NOMO-1 (cell line): ENCODE measurements at regions not wholly inside any gene's neighbourhood (a gene's known extent, or its start where the extent isn't known, plus 50 kb on each side); places are given as distances from the start of the nearest gene placed in this dataset.
A peak's percentile ranks its signal among the peaks of the same experiment; 100 is the strongest.

Source experiments
- DNase-seq, 2 experiments: peaks; one replicate each; lab custom pipeline; 2025; ENCODE audit not compliant: unreplicated experiment in 2 of 2; lab: John Stamatoyannopoulos, UW

DNA sequence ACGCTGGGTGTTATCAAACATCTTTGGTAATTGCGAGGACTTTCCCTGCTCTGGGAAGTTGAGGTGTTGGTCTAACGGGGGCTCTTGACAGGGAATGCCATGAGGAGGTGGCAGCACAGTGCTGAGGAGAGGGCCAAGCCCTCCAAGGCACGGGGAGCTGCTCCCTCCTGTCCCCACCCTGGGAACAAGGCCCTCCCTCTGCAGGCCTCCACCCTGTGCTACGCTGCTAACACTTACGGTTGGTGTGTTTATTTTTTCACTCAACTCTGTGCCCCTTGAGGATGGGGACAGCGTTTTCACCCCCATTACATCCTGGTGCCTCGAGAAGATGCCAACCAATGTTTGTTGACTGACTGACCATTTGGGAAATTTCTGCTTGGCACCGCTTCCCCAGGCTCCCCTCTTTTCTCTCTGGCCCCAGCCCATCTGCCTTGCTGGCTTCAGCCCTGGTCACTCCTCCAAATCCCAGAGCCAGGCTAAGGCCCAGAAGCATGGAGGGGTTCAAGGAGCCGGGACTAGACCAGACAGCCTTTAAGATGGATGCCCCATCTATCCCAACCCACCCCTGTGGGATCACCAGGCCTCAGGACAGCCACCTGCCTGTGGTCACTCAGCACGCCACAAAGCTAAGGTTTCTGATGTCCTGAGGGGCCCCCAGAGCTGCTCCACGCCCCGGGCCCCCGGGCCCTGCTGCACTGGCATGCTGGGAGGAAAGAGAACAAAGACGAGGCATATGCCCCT, 125.7 kb downstream of the BARX1 start:
- no peak for DNase-seq

DNA sequence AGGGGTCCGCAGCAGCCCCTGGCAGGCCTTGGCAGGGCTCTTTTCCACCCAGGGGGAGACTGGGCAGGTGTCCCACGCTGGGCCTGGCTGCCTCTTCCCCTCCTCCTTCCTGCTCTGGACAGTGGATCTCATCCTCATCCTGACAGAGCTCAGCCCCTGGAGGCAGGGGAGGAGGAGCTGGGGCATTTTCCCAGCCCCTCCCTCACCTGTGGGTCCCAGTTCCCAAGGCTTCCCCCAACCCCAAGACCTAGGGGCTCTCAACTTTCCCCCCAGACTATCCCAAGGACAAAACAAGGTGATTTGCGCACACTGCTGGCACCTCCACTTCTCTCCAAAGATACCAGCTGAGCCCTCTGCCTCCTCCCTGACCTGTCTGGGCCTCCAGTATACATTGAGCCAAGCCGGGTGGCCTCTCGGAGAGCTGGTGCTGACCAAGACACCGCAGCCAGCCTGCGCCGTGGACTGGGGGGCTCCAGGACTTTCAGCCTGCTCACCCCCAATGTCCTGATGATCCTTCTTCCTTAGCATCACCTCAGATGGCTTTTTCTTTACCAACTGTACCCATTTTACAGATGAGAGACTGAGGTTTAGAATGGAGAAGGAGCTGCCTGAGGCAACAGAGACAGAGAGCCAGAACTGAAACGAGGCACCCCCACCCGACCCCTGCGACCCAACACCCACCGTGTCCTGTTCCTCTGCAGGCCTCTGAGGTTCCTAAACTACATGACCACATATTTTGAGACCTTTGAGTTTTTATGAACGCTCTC, 126.6 kb downstream of the BARX1 start:
- DNase-seq: no peak

DNA sequence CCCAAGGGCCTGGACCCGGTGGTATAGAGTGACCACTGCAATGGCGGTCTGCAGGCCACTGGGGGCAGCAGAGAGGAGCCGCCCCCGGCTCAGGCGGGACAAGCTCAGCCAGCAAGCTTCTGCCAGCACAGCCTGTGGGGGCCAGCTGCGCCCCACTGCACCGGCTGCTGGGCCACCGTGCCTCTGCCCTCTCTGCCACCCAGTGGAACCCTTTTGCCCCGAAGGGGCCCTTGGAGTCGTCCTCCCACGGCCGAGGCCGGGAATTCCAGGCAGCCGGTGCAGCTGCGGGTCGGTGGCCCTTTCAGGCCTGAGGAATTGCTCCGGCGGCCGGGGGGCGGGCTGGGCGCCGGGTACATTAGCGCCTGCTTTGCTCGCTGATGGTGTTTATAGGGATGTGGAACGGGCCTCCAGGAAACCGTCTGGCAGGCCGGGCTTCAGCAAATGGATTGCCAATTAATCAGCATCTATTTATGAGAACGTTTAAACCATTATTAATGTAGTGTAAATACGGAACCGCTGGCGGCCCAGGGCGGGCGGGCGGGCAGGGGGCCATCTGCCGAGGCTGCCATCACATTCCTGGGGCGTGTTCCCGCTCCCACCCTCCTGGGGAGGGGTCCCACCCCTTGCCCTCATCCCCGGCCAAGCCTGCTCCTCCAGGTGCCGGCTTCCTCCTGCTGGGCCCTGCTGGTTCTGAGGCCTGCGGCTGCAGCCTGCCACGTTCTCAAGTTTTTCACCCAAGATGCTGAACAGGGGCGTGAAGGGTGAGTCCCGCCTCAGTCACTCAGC, 127.4 kb downstream of the BARX1 start:
- peak; percentile 4 to 5 for DNase-seq

DNA sequence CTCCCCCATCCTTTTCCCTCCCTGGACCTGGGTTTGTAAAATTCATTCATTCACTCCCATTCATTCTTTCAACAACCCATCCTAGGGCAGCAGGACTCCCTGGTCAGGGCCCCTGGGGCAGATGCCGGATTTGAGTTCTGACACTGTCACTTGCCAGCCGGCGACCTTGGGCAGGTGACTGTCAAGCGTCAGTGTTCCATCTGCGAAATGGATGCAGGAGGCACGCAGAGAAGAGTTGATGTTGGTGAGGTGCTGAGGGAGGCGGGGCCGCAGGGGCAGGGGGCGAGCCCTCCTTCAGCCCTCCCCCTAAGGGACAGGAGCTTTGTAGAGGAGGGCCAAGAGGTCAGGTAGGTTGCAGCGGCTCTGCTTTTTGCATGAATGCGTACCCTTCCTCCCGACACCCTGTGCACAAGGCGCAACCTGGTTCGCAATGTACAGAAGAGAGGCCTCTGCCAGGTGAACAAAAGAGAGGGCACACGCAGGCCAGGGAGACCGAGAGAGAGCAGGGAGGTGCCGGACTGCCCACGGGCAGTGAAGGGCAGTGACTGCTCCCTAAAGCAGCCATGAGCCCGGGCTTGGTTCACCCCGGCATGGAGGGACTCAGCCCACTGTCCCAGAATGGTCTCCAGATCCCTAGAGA, 128.1 kb downstream of the BARX1 start:
- no peak for DNase-seq

DNA sequence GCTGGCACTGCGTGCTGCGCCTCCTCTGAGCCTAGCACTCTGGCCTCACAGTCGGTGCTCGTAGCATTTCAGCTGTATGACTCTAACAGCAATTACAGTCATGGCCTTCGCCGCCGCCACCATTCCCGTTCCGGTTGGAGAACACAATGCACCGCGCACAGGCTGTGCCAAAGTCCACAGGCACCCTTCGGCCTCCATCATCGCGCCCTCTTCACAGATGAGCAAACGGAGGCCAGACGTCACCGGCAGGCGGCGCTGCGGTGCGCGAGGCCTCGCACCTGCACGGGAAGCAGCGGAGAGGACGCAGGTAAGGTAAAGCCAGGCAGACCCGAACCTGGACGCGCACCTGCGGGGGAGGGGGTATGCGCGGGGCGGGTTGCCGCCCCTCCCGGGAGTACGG, 128.9 kb downstream of the BARX1 start:
- DNase-seq: no peak

DNA sequence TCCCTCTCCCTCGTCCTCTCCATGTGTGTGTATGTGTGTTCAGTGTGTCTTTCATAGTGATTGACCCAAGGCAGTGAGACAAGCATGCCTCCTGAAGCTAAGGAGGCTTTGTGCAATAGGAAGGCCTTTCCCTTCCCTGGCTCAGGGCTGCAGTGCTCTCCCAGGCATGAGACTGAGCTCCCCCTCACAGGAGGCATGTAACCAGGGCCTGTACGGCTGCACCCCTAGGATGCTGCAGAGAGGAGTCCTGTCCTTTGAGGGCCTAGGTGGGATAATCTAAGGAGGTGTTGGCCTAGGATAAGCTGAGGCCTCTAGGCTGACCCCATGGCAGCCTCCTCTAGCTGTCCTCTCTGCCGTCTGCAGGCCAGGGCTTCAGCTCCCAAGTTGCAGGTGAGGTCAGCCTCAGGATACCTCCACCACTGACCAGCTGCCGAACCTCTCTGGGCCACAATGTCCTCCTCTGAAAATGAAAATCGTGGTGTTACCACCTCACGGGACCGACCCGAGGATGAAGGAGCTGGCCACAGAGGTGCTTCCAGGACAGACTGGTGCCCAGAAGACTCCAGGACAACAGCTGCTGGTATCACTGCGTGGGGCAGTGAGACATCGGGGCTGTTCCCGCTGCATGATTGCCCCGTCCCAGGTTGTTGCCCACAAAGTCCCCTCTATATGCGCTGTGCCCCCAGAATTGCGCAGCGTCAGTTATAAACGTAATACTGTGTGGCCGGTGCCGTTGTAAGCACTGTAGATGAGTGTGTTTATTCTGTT, 129.6 kb downstream of the BARX1 start:
- DNase-seq: no peak

DNA sequence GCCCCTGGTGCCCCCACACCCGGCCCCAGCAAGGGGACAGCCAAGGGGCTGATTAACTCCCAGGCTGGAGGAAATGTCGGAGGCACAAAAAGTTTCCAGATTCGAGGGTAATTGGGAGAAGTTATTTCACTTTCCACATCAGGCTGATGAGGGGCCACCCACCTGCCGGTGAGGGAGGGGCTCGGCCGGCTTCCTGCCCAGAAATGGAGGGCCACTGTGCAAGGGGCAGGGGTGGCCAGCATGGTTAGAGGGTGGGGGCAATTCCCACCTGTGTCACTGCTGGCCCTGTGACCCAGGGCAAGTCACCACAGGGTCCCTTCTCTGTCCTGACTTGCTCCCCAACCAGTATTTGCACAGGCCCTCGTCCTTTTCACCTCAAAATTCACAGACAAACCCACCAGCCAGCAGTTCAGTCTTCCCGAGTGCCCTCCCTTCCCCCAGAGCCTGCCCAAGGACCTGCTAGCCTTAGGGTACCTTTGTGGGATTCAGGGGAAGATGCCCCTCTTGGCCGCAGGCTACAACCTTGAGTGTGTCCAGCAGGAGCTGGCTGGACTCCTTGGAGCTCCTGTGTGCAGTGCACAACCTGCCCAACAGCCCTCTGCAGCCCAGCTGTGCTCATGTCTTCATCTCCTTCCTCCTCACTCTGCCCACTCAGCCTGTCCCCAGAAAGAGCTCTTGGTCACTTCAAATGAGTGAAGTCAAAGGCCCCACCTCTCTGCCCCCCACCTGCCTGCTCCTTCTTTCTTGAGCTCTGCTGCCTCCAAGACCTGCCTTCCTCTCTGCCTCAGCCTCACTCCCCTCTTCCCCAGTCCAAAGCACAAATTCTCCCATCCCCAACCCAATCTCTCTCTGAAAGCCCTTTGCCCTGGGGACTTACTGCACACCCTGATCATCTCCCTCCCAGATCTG, 130.5 kb downstream of the BARX1 start:
- DNase-seq: no peak

DNA sequence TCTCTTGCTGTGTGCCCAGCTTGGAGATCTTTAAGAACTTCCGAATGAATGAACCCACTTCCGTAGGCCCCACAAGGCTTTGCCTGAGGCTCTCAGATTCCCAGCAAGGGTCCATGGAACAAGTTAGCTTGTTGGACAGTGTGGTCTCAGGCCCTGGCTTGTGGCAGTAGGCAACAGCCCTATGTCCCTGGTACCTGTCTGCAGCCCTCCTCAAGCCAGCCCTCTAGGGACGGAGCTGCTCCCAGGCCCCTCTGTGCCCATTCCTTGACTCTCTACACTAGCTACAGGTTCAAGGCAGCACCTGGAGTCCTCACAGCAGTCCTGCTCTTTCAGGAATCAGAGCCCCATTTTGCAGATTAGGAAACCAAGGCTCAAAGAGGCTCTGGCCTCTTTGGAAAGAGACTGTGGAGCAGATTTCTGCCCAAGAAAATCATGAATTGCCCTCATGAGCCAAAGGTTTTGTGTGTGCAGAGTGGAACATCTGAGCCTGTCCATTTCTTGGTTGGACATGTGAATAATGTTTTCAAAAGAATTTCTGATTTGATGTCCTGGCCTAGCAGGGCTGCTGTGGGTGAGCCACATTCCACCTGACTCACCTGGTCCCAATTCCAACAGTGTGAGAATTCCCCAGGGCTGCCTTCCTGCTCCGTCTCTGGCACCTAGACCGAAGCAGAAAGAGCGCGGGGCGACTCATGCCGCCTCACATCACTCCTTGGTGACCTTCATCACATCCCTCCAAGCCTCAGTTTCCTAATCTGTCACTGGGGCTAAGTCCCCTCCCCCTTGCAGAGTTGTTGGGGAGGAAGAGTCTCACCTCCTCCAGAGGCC, 131.7 kb downstream of the BARX1 start:
- DNase-seq: no peak

DNA sequence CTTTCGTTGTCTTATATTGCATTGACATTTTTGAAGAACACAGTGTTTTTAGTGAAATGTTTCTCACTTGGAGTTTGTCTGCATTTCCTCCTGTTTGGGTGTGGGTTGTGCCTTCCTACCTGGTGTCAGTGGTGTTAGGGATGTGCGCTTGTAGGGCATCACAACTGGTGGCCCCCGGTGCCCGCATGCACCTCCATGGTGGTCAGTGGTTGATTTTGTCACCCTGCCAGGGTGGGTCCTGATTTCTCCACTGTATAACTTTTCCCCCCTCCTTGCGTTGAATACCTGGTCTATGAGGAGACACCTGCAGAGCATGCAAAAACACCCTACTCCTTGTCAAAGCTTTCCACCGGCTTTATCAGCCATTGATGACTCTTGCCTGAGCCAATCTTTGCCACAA, 132.9 kb downstream of the BARX1 start:
- no peak for DNase-seq

DNA sequence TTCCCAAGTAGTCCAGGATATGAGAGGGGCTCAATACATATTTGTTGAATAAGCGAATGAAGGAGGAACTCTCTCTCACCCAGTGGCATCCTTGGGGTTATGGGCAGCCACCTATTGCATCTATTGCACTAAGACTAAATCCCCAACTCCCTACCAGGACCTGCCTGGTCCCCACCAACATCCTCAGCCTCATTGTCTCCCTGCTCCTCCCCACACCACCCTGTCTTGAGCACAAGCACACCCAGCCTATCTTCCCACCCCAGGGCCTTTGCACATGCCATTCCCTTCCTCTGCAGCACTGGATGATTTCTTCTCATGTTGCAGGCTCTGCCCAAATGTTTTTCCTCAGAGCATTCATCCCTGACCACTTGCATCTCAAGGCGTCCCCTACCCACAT, 133.8 kb downstream of the BARX1 start:
- DNase-seq: no peak

DNA sequence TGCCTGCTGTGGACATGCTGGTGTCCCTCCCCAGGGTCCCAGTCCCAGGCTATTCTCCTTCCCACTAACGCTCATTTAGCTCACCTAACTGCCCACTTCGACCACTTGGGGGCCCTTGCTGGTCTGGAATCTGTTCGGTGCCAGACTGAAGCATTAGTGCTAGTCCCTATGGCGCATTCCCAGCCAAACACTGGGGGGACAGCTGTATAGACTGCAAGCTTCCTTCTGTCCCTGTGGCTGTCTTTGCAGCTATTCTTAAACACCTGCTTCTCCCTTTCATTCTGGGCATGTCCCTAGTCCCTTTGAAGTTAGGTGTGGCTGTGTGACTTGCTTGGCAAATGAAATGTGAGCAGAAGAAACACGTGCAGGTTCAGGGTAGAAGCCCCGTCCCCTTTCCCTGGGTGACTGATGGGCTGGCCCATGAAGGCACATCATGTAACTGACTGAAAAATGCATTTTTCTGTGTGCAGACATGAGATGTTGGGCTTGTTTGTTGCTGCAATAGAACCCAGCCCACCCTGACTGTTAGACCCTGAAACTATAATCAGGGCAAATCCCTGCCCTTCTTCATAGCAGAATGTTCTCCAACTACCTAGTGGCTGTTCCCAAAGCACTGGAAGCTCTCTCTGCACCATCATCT, 134.4 kb downstream of the BARX1 start:
- DNase-seq: no peak

DNA sequence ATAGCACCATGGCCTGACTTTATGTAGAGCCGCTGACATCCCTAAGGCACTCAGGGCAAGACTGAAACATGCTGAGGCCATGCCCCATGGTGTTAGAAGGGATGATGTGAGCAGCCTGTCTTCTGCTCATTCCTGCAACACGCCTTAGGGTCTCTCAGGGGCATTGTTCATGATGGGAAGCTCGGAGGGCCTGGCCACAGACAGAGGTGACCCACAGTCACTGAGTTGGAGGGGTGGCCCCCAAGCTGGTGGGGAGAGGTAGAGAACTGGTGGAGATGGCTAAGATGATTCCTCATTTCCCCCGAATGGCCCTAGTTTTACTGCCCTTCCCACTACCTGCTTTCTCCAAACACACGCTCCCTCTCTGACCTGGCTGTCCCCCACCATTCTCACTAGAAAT, 135.2 kb downstream of the BARX1 start:
- DNase-seq: no peak

DNA sequence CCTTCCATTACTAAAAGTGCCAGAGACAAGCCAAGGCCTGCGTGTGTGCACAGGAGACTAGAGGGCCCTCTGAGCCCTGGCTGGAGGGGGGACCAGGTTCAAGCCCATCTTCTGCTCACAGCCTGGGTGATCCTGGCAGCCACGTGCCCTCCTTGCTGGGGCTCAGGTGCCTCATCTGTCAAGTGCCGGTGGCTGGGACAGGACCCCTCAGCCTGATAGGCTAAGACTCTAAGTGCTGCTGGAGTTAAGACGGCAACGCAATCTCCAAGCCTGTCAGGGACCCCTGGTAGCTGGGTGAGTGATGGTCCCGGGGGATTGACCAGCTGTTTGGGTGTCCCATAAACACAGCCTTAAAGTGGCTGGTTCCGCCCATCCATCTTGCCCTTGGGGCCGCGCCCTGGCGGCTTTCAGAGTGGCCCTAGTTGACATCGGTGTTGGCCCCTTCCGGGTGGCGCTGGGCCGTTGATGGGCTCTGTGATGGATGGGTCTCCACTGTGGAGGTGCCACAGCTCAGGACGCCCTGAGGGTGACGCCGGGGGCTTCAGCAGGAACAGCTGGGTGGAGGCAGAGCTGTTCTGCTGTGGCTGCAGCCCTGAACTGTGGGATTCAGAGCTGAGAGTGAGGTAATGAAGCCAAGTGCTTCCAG, 136.2 kb downstream of the BARX1 start:
- no peak for DNase-seq

DNA sequence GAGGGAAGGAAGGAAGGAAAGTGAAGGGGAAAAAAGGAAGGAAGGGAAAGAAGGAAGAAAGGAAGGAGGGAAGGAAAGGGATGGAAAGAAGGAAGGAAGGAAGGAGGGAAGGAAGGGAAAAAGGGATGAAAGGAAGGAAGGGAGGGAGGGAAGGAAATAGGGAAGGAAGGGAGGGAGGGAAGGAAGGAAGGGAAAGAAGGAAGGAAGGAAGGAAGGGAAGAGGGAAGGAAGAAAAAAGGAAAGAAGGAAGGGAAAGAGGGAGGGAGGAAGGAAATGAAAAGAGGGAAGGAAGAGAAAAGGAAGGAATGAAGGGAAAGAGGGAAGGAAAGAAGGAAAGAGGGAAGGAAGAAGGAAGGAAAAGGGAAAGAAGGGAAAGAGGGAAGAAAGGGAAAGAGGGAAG, 136.9 kb downstream of the BARX1 start:
- no peak for DNase-seq

DNA sequence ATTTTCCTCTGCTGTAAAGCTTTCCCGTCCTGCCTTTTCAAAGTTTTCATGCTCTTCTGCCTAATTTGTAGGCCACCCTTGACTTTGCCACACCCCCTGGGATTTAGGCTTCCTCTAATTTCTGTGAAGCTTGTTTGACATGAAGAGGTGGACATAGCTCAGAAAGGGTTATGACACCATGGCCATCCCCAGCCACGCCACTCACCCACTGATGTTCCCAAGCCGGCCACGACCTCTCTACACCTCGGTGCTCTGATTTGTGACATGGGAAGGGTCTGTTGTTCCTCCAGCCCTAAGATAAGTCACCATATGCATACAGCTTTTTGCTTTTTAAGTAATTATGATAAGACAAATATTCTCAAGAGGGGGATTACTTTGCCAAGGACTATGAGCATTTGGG, 139.5 kb downstream of the BARX1 start:
- DNase-seq: no peak

DNA sequence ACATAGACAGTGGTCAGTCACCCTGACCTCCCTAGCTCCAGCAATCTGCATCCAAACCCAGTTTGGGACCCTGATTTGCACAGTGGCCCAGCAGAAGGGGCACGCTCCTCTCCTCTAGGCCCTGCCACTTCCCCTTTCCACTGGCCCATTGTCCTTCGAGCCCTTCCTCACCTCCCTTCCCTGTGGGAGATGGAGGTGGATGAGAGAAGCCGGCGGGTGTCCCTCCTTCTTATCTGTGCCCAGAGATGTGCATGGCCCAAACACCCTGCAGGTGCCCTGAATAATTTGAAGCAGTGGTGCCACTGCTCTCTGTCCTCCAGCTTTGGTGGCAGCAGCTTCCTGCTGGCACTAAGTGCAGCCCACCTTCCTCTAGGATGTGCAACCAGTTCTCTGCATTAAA, 140.0 kb downstream of the BARX1 start:
- no peak for DNase-seq

DNA sequence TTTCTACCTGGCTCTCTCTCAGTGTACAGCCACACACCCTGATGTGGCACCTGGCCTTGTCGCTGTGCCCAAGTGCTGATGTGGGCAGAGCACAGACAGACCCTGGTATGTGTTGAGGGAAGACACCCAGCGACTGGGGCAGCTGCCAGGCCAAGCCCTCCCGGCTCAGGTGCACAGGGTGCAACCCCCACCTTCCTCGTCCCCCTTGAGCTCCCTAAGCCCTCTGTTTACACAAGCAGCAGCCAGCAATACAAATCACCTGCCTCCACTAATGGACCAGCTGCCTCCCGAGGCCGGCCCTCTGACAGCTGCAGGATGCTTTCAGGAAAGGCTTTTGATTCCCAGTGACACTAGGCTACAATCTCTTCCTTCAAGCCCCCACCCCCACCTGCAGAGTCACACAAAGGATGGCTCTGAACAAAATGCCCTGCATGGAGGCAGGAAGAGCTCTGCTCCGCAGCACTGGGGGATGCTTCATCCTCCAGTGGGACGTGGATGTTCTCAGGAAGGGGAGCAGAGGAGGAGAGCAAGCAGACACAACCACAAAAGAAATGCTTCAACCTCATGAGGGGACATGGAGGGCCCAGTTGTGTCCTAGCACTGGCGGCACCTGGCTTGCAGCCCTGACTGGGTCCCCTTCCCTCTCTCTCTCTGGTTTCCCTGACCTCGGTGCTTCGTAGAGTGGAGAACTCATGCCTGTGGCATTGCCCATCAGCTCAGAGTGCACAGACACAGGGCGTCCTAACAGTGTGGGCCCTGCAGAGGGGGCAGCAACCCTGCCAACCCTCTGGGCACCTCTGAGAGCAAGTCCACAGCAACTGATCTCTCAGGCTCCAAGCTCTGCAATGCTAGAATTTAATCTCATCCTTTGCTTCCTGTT, 140.8 kb downstream of the BARX1 start:
- no peak for DNase-seq
